Ishikawa (cell line): ENCODE measurements at regions not wholly inside any gene's neighbourhood (a gene's known extent, or its start where the extent isn't known, plus 50 kb on each side); places are given as distances from the start of the nearest gene placed in this dataset.
A peak's percentile ranks its signal among the peaks of the same experiment; 100 is the strongest.

Experiments used
- CEBPB ChIP-seq: IDR thresholded peaks from 2 replicates; pipeline ENCODE4 v1.6.1; 2012
- CREB1 ChIP-seq: IDR thresholded peaks from 2 replicates; pipeline ENCODE4 v1.6.1; 2012; ENCODE audit warnings: low read depth
- EGR1 ChIP-seq: IDR thresholded peaks from 2 replicates; pipeline ENCODE4 v1.6.1; 2012
- EP300 ChIP-seq: IDR thresholded peaks from 2 replicates; pipeline ENCODE4 v1.6.1; 2012; ENCODE audit warnings: borderline replicate concordance
- FOXM1 ChIP-seq: IDR thresholded peaks from 2 replicates; pipeline ENCODE4 v1.6.1; 2012; ENCODE audit warnings: low read depth, borderline replicate concordance
- MAX ChIP-seq: IDR thresholded peaks from 2 replicates; pipeline ENCODE4 v1.6.1; 2012
- NFIC ChIP-seq: IDR thresholded peaks from 2 replicates; pipeline ENCODE4 v1.6.1; 2012
- RAD21 ChIP-seq: IDR thresholded peaks from 2 replicates; pipeline ENCODE4 v1.6.1; 2012; ENCODE audit warnings: low read depth
- TAF1 ChIP-seq: IDR thresholded peaks from 2 replicates; pipeline ENCODE4 v1.6.1; 2012; ENCODE audit warnings: low read depth, mild to moderate bottlenecking
- TCF12 ChIP-seq: IDR thresholded peaks from 2 replicates; pipeline ENCODE4 v1.6.1; 2012; ENCODE audit warnings: low read depth
- TEAD4 ChIP-seq: IDR thresholded peaks from 2 replicates; pipeline ENCODE4 v1.6.1; 2012
- USF1 ChIP-seq: IDR thresholded peaks from 2 replicates; pipeline ENCODE4 v1.6.1; 2012
- YY1 ChIP-seq: IDR thresholded peaks from 2 replicates; pipeline ENCODE4 v1.6.1; 2012; ENCODE audit warnings: low read depth
- ZBTB7A ChIP-seq: IDR thresholded peaks from 2 replicates; pipeline ENCODE4 v1.6.1; 2012; ENCODE audit warnings: low read depth
- TF ChIP-seq, protein P1 (sequence below): IDR thresholded peaks from 2 replicates; pipeline ENCODE4 v1.6.1; 2012; ENCODE audit warnings: low read depth, mild to moderate bottlenecking

- TF ChIP-seq EP300 (no peak), CEBPB (no peak), EGR1 (no peak), TEAD4 (no peak), NFIC (peak; percentile 26; the same call in 1 of the 2 replicates), FOXM1 (no peak)
- TF ChIP-seq, protein P1, sequence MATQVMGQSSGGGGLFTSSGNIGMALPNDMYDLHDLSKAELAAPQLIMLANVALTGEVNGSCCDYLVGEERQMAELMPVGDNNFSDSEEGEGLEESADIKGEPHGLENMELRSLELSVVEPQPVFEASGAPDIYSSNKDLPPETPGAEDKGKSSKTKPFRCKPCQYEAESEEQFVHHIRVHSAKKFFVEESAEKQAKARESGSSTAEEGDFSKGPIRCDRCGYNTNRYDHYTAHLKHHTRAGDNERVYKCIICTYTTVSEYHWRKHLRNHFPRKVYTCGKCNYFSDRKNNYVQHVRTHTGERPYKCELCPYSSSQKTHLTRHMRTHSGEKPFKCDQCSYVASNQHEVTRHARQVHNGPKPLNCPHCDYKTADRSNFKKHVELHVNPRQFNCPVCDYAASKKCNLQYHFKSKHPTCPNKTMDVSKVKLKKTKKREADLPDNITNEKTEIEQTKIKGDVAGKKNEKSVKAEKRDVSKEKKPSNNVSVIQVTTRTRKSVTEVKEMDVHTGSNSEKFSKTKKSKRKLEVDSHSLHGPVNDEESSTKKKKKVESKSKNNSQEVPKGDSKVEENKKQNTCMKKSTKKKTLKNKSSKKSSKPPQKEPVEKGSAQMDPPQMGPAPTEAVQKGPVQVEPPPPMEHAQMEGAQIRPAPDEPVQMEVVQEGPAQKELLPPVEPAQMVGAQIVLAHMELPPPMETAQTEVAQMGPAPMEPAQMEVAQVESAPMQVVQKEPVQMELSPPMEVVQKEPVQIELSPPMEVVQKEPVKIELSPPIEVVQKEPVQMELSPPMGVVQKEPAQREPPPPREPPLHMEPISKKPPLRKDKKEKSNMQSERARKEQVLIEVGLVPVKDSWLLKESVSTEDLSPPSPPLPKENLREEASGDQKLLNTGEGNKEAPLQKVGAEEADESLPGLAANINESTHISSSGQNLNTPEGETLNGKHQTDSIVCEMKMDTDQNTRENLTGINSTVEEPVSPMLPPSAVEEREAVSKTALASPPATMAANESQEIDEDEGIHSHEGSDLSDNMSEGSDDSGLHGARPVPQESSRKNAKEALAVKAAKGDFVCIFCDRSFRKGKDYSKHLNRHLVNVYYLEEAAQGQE, result no peak
Observed at GRCh38 chr2:186349508-186349907, 136.6 kb upstream of the ZC3H15 start.

GRCh38 chr2:186365406-186365805 is 120.7 kb upstream of the ZC3H15 start:
- TF ChIP-seq EGR1, result no peak

- TF ChIP-seq MAX (no peak), ZBTB7A (no peak), EP300 (no peak), RAD21 (no peak), NFIC (no peak)
Observed at GRCh38 chr2:186379052-186379451, 107.0 kb upstream of the ZC3H15 start.

DNA sequence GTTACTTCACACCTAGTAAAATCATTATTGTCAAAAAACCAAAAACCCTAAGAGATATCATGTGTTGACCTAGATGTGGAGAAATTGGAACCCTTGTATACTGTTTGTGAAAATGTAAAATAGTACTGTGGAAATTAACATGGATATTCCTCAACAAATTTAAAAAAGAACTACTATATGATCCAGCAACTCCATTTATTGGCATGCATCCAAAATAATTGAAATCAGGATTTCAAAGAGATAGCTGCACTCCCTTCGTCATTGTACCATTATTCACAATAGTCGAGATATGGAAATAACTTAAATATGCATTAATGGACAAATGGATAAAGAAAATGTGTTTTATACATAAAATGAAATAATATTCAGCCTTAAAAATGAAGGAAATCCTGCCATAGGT is 105.3 kb upstream of the ZC3H15 start:
- no peak for TF ChIP-seq RAD21
- TF ChIP-seq NFIC, result peak; percentile 21; the same call in 1 of the 2 replicates

GRCh38 chr2:186381573-186381972 is 104.5 kb upstream of the ZC3H15 start:
- TF ChIP-seq, protein P1, result no peak
- TF ChIP-seq TEAD4, result no peak
- no peak for TF ChIP-seq CEBPB
- no peak for TF ChIP-seq NFIC
- no peak for TF ChIP-seq TAF1

GRCh38 chr2:186382932-186383331 is 103.1 kb upstream of the ZC3H15 start:
- no peak for TF ChIP-seq USF1
- no peak for TF ChIP-seq TEAD4
- TF ChIP-seq EGR1, result no peak
- no peak for TF ChIP-seq TCF12
- no peak for TF ChIP-seq NFIC
- TF ChIP-seq TAF1, result no peak
- no peak for TF ChIP-seq YY1
- no peak for TF ChIP-seq ZBTB7A
- TF ChIP-seq, protein P1, result no peak
- TF ChIP-seq MAX, result no peak
- TF ChIP-seq EP300, result no peak
- TF ChIP-seq CEBPB, result no peak
- no peak for TF ChIP-seq CREB1
- no peak for TF ChIP-seq RAD21
- no peak for TF ChIP-seq FOXM1

DNA sequence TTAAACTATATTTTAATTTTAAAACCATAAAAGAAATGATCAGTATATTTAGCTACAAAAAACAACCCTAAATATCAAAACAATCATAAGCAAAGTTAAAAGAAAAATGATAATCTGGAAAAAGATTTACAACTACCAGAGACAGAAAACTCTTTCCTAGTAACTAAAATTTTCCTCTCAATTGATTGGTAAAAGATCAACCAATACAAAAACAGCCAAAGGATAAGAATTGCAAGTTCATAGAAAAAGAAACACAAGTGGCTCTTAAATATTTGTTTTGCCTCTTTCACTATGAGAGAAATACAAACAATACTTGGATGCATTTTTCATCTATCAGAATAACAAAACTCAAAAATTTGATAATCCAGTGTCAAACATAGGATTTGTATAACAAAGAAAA is 101.8 kb upstream of the ZC3H15 start:
- TF ChIP-seq RAD21, result no peak
- no peak for TF ChIP-seq ZBTB7A
- TF ChIP-seq CEBPB, result no peak
- no peak for TF ChIP-seq NFIC
- TF ChIP-seq, protein P1, result no peak
- no peak for TF ChIP-seq FOXM1
- TF ChIP-seq YY1, result no peak
- no peak for TF ChIP-seq USF1
- TF ChIP-seq EGR1, result no peak
- TF ChIP-seq TCF12, result no peak
- TF ChIP-seq MAX, result no peak
- no peak for TF ChIP-seq TAF1
